GM23338 (cell line): ENCODE measurements at regions not wholly inside any gene's neighbourhood (a gene's known extent, or its start where the extent isn't known, plus 50 kb on each side); places are given as distances from the start of the nearest gene placed in this dataset.

Experiments used
- ATAC-seq: fragments of 200-7000 bp; cut with Tn5 transposase; 3 replicates; pipeline ENCODE4 v1.9.1; 2020
- DNase-seq: peaks from one replicate; pipeline ENCODE4 v3.0.0-alpha.2; 2015; ENCODE audit warnings: low spot score
- H2AFZ ChIP-seq: fragments of 200-600 bp; sonication (generic); 2 replicates; pipeline ENCODE4 v1.8.0; 2016; ENCODE audit warnings: antibody characterized with exemption, mild to moderate bottlenecking, moderate library complexity
- H3F3A ChIP-seq: fragments of 200-600 bp; sonication (generic); replicated peaks from 2 replicates; pipeline ENCODE4 v1.8.0; 2017; ENCODE audit warnings: antibody characterized with exemption, mixed run types, low read depth
- H3K27ac ChIP-seq: fragments of 200-600 bp; sonication (generic); 2 replicates; pipeline ENCODE4 v1.6.1; 2016; ENCODE audit warnings: low read depth
- H3K27me3 ChIP-seq: fragments of 200-600 bp; sonication (generic); 2 replicates; pipeline ENCODE4 v1.8.0; 2016; ENCODE audit warnings: mild to moderate bottlenecking, mixed run types, moderate library complexity; ENCODE audit not compliant: insufficient read depth
- H3K36me3 ChIP-seq: fragments of 200-600 bp; sonication (generic); 2 replicates; pipeline ENCODE4 v1.8.0; 2016; ENCODE audit warnings: mild to moderate bottlenecking; ENCODE audit not compliant: insufficient read depth
- H3K4me1 ChIP-seq: fragments of 200-600 bp; sonication (generic); 2 replicates; pipeline ENCODE4 v1.8.0; 2016; ENCODE audit warnings: mild to moderate bottlenecking, moderate library complexity; ENCODE audit not compliant: insufficient read depth
- H3K4me2 ChIP-seq: fragments of 200-600 bp; sonication (generic); 2 replicates; pipeline ENCODE4 v1.7.1; 2017; ENCODE audit warnings: mixed run types
- H3K4me3 ChIP-seq: fragments of 200-600 bp; sonication (generic); 2 replicates; pipeline ENCODE4 v1.6.1; 2016; ENCODE audit warnings: mixed run types
- H3K79me2 ChIP-seq: fragments of 200-600 bp; sonication (generic); replicated peaks from 2 replicates; pipeline ENCODE4 v1.8.0; 2017; ENCODE audit warnings: mild to moderate bottlenecking; ENCODE audit not compliant: insufficient read depth
- H3K9me2 ChIP-seq: fragments of 200-600 bp; sonication (generic); 2 replicates; pipeline ENCODE4 v1.8.0; 2017; ENCODE audit not compliant: insufficient read depth
- H4K20me1 ChIP-seq: fragments of 200-600 bp; sonication (generic); replicated peaks from 2 replicates; pipeline ENCODE4 v1.8.0; 2017; ENCODE audit warnings: mild to moderate bottlenecking; ENCODE audit not compliant: insufficient read depth
- H3K27ac Mint-ChIP-seq: 2 replicates; pipeline ENCODE4 v1.8.0; 2020; ENCODE audit warnings: inconsistent platforms, mild to moderate bottlenecking, moderate library complexity, mixed read lengths
- H3K27me3 Mint-ChIP-seq: 3 replicates; pipeline ENCODE4 v1.8.0; 2022; ENCODE audit warnings: low read depth, mild to moderate bottlenecking, moderate library complexity, mixed read lengths, inconsistent platforms; ENCODE audit not compliant: insufficient read depth, poor library complexity
- H3K36me3 Mint-ChIP-seq: 3 replicates; pipeline ENCODE4 v1.8.0; 2021; ENCODE audit warnings: low read depth, mild to moderate bottlenecking, inconsistent platforms, moderate library complexity, mixed read lengths
- H3K4me1 Mint-ChIP-seq: 3 replicates; pipeline ENCODE4 v1.8.0; 2020; ENCODE audit warnings: mild to moderate bottlenecking, inconsistent platforms, mixed read lengths
- H3K4me3 Mint-ChIP-seq: 3 replicates; pipeline ENCODE4 v1.8.0; 2021; ENCODE audit warnings: moderate library complexity, mild to moderate bottlenecking, inconsistent platforms, mixed read lengths
- H3K9me3 Mint-ChIP-seq: 3 replicates; pipeline ENCODE4 v1.8.0; 2020; ENCODE audit warnings: moderate library complexity, mild to moderate bottlenecking, inconsistent platforms, mixed read lengths
- ETS1 ChIP-seq: IDR thresholded peaks from 2 replicates; pipeline ENCODE4 v1.6.1; 2016; ENCODE audit warnings: antibody characterized with exemption
- EZH2phosphoT487 ChIP-seq: fragments of 200-600 bp; sonication (generic); IDR thresholded peaks from one replicate; pipeline ENCODE4 v1.8.1; 2018; ENCODE audit warnings: antibody characterized with exemption; ENCODE audit not compliant: unreplicated experiment
- JUNB ChIP-seq: IDR thresholded peaks from one replicate; pipeline ENCODE4 v1.6.1; 2016; ENCODE audit warnings: antibody characterized with exemption; ENCODE audit not compliant: unreplicated experiment
- REST ChIP-seq: IDR thresholded peaks from one replicate; pipeline ENCODE4 v1.6.1; 2018; ENCODE audit warnings: antibody characterized with exemption; ENCODE audit not compliant: unreplicated experiment
- STAT1 ChIP-seq: IDR thresholded peaks from one replicate; pipeline ENCODE4 v1.6.1; 2016; ENCODE audit warnings: antibody characterized with exemption; ENCODE audit not compliant: unreplicated experiment
- ZNF114 ChIP-seq: fragments of 250-450 bp; sonication (Bioruptor Pico); IDR thresholded peaks from 2 replicates; pipeline ENCODE4 v1.5.0; 2020; ENCODE audit warnings: mild to moderate bottlenecking, moderate library complexity
- ZNF331 ChIP-seq: fragments of 250-450 bp; sonication (Bioruptor Pico); IDR thresholded peaks from 2 replicates; pipeline ENCODE4 v1.5.0; 2020; ENCODE audit warnings: low read depth, mild to moderate bottlenecking, moderate library complexity
- ZNF462 ChIP-seq: fragments of 250-450 bp; sonication (Bioruptor Pico); IDR thresholded peaks from 2 replicates; pipeline ENCODE4 v1.5.0; 2020; ENCODE audit warnings: mild to moderate bottlenecking, moderate library complexity

- no peak for DNase-seq
- Histone ChIP-seq H3K9me2 (peaks cover 16% of the 10 kb centered on the region; the same call in 1 of the 2 replicates), H3K36me3 (no peaks in the 10 kb centered on the region), H3K79me2 (no peaks in the 10 kb centered on the region), H3K27ac (no peak overlapping the region), H4K20me1 (no peaks in the 10 kb centered on the region), H3K4me1 (peaks cover 7% of the 10 kb centered on the region), H3F3A (no peaks in the 10 kb centered on the region), H3K4me3 (no peak overlapping the region), H3K4me2 (no peak overlapping the region), H3K27me3 (no peaks in the 10 kb centered on the region), H2AFZ (no peak overlapping the region)
- no peaks in the 10 kb centered on the region for H3K36me3 Mint-ChIP-seq
- TF ChIP-seq REST (peak; percentile 35), JUNB (no peak)
- peaks cover 2% of the 10 kb centered on the region for H3K27me3 Mint-ChIP-seq
- peak; percentile 69 for ATAC-seq
- no peak overlapping the region for H3K4me3 Mint-ChIP-seq
- H3K27ac Mint-ChIP-seq = no peak overlapping the region
- peaks cover 5% of the 10 kb centered on the region for H3K4me1 Mint-ChIP-seq
- peaks cover 3% of the 10 kb centered on the region; the same call in 2 of the 3 replicates for H3K9me3 Mint-ChIP-seq
These were observed 85.3 kb upstream of the RORA start for GRCh38 chr15:61314427-61314826.

GRCh38 chr15:61309617-61310016 lies 80.5 kb upstream of the RORA start:
- Histone ChIP-seq H3K9me2 (no peaks in the 10 kb centered on the region), H3K27ac (no peak overlapping the region), H3K4me2 (no peak overlapping the region), H3K79me2 (no peaks in the 10 kb centered on the region), H3K27me3 (no peaks in the 10 kb centered on the region), H4K20me1 (no peaks in the 10 kb centered on the region), H2AFZ (no peak overlapping the region), H3K4me3 (no peak overlapping the region), H3K36me3 (no peaks in the 10 kb centered on the region), H3F3A (no peaks in the 10 kb centered on the region), H3K4me1 (no peaks in the 10 kb centered on the region)
- H3K4me3 Mint-ChIP-seq = no peak overlapping the region
- no peaks in the 10 kb centered on the region for H3K27me3 Mint-ChIP-seq
- ATAC-seq (no peak), DNase-seq (no peak)
- H3K4me1 Mint-ChIP-seq = no peaks in the 10 kb centered on the region
- no peaks in the 10 kb centered on the region for H3K9me3 Mint-ChIP-seq
- H3K27ac Mint-ChIP-seq = no peak overlapping the region
- no peaks in the 10 kb centered on the region for H3K36me3 Mint-ChIP-seq
- TF ChIP-seq ZNF462 = no peak
- TF ChIP-seq ZNF114 (CRISPR knock-in tag) = no peak
- TF ChIP-seq STAT1 = no peak
- TF ChIP-seq REST = no peak
- TF ChIP-seq ETS1 = no peak
- TF ChIP-seq EZH2phosphoT487 = no peak
- TF ChIP-seq ZNF331 = no peak
